ENCODE measurements at regions not wholly inside any gene's neighbourhood (a gene's known extent, or its start where the extent isn't known, plus 50 kb on each side); places are given as distances from the start of the nearest gene placed in this dataset.

GRCh38 chr12:125211464-125211863 lies 146.2 kb downstream of the AACS start:
- TF ChIP-seq EZH2 (IDR thresholded peaks at IDR 0.05; ENCODE audit: insufficient read depth, poor library complexity, severe bottlenecking) (no peak), EZH2phosphoT487 (IDR thresholded peaks at IDR 0.05; ENCODE audit: insufficient read depth, low read depth) (no peak)

Measured in GM23248 (cell line).